H1 (cell line): ENCODE measurements at regions not wholly inside any gene's neighbourhood (a gene's known extent, or its start where the extent isn't known, plus 50 kb on each side); places are given as distances from the start of the nearest gene placed in this dataset.

ENCODE experiments used
- CTCF ChIA-PET: fragments of 300-600 bp; sonication (Branson Sonifier 250); formaldehyde crosslinking; loops from one replicate; lab custom pipeline; 2021; ENCODE audit not compliant: partially characterized antibody; lab: Charles Lee
- POLR2A ChIA-PET: fragments of 300-600 bp; sonication (Branson Sonifier 250); formaldehyde crosslinking; loops from one replicate; lab custom pipeline; 2021; ENCODE audit warnings: inconsistent platforms; ENCODE audit not compliant: partially characterized antibody; lab: Charles Lee
- DNase-seq, 2 experiments: peaks; one replicate each; pipeline versions ENCODE4 v3.0.0 to v3.0.0-alpha.2; 2010 to 2022; ENCODE audit warnings: low spot score in 2 of 2, low read depth in 1 of 2, mixed read lengths in 1 of 2
- FAIRE-seq: peaks from 2 replicates; lab custom pipeline; 2011; peaks lifted over from hg19 to GRCh38; lab: Jason Lieb, UNC
- H2AFZ ChIP-seq: 2 replicates; pipeline ENCODE4 v1.8.1; 2012; ENCODE audit warnings: low read length, inconsistent platforms
- H2AK5ac ChIP-seq: 2 replicates; pipeline ENCODE4 v1.6.1; 2013; ENCODE audit warnings: low read depth, low read length
- H2BK120ac ChIP-seq: replicated peaks from 2 replicates; pipeline ENCODE3; 2013; ENCODE audit warnings: low read depth, low read length, inconsistent platforms
- H2BK12ac ChIP-seq: 2 replicates; pipeline ENCODE4 v1.6.1; 2013; ENCODE audit warnings: low read depth, low read length
- H2BK15ac ChIP-seq: 2 replicates; pipeline ENCODE4 v1.6.1; 2013; ENCODE audit warnings: low read length
- H2BK20ac ChIP-seq: 2 replicates; pipeline ENCODE4 v1.6.1; 2013; ENCODE audit warnings: low read length
- H2BK5ac ChIP-seq: 2 replicates; pipeline ENCODE4 v1.6.1; 2013; ENCODE audit warnings: low read depth, low read length
- H3K14ac ChIP-seq: 2 replicates; pipeline ENCODE4 v1.6.1; 2013; ENCODE audit warnings: inconsistent platforms; ENCODE audit not compliant: insufficient read length
- H3K18ac ChIP-seq: 2 replicates; pipeline ENCODE4 v1.6.1; 2013; ENCODE audit warnings: low read length; ENCODE audit errors: extremely low read depth
- H3K23ac ChIP-seq: 2 replicates; pipeline ENCODE4 v1.6.1; 2013; ENCODE audit warnings: inconsistent platforms; ENCODE audit not compliant: insufficient read length
- H3K23me2 ChIP-seq: 2 replicates; pipeline ENCODE4 v1.6.1; 2013; ENCODE audit warnings: low read depth, low read length
- H3K27ac ChIP-seq: 2 replicates; pipeline ENCODE4 v1.6.1; 2011; ENCODE audit warnings: low read depth, low read length, inconsistent platforms
- H3K27me3 ChIP-seq, 4 experiments: replicated peaks in 1 of 4; 1 replicate in 1 of 4; 2 replicates in 3 of 4; pipeline versions ENCODE4 v1.6.1 to v1.8.1; 2011 to 2013; ENCODE audit warnings: low read length in 3 of 4, mild to moderate bottlenecking in 3 of 4, inconsistent platforms in 2 of 4, mixed read lengths in 2 of 4, moderate library complexity in 1 of 4; ENCODE audit not compliant: control insufficient read depth in 3 of 4, insufficient read depth in 3 of 4; ENCODE audit errors: extremely low read depth in 1 of 4
- H3K36me3 ChIP-seq, 4 experiments: 2 replicates each; pipeline versions ENCODE4 v1.6.1 to v1.8.1; 2011 to 2013; ENCODE audit warnings: mild to moderate bottlenecking in 4 of 4, low read length in 3 of 4, moderate library complexity in 2 of 4, control low read depth in 1 of 4, inconsistent platforms in 1 of 4; ENCODE audit not compliant: insufficient read depth in 4 of 4, control insufficient read depth in 2 of 4
- H3K4ac ChIP-seq: replicated peaks from 2 replicates; pipeline ENCODE3; 2013; ENCODE audit warnings: low read length, low read depth, mixed read lengths, inconsistent platforms; ENCODE audit not compliant: insufficient read length
- H3K4me1 ChIP-seq, 4 experiments: replicated peaks in 1 of 4; 1 replicate in 1 of 4; 2 replicates in 3 of 4; pipeline versions ENCODE4 v1.6.1 to v1.8.1; 2011 to 2013; ENCODE audit warnings: low read length in 3 of 4, inconsistent platforms in 2 of 4, mixed read lengths in 1 of 4; ENCODE audit not compliant: insufficient read depth in 4 of 4, control insufficient read depth in 3 of 4
- H3K4me2 ChIP-seq, 2 experiments: 2 replicates each; pipeline versions ENCODE4 v1.6.1 to v1.8.1; 2011 to 2013; ENCODE audit warnings: low read depth in 2 of 2, low read length in 2 of 2, control low read depth in 1 of 2, inconsistent platforms in 1 of 2, mild to moderate bottlenecking in 1 of 2; ENCODE audit not compliant: insufficient read depth in 1 of 2
- H3K4me3 ChIP-seq, 4 experiments: fragments of 200-600, 300-600 bp in 1 of 4; sonication (generic), shearing (Covaris generic), sonication (Bioruptor Twin) in 1 of 4; 2 replicates each; pipeline versions ENCODE4 v1.5.1 to v1.8.1; 2011 to 2016; ENCODE audit warnings: low read length in 4 of 4, low read depth in 3 of 4, control low read depth in 2 of 4, inconsistent platforms in 2 of 4, mild to moderate bottlenecking in 2 of 4, mixed read lengths in 1 of 4, moderate library complexity in 1 of 4; ENCODE audit not compliant: insufficient read depth in 2 of 4; ENCODE audit errors: extremely low read depth in 1 of 4
- H3K56ac ChIP-seq: replicated peaks from 2 replicates; pipeline ENCODE3; 2013; ENCODE audit warnings: low read depth, mild to moderate bottlenecking, mixed read lengths, low read length, inconsistent platforms; ENCODE audit not compliant: insufficient read length
- H3K79me1 ChIP-seq: 2 replicates; pipeline ENCODE4 v1.6.1; 2013; ENCODE audit warnings: low read depth, low read length, control low read depth
- H3K79me2 ChIP-seq, 2 experiments: 2 replicates each; pipeline versions ENCODE4 v1.6.1 to v1.8.1; 2012 to 2013; ENCODE audit warnings: low read length in 2 of 2, mild to moderate bottlenecking in 2 of 2, inconsistent platforms in 1 of 2; ENCODE audit not compliant: insufficient read depth in 2 of 2, control insufficient read depth in 1 of 2
- H3K9ac ChIP-seq, 4 experiments: replicated peaks in 1 of 4; 1 replicate in 1 of 4; 2 replicates in 3 of 4; pipeline versions ENCODE4 v1.6.1 to v1.8.1; 2011 to 2013; ENCODE audit warnings: low read depth in 3 of 4, low read length in 3 of 4, control low read depth in 2 of 4, mild to moderate bottlenecking in 2 of 4, moderate library complexity in 2 of 4, inconsistent platforms in 1 of 4; ENCODE audit errors: extremely low read depth in 1 of 4
- H3K9me3 ChIP-seq, 2 experiments: 2 replicates each; pipeline versions ENCODE4 v1.6.1 to v1.8.1; 2012 to 2013; ENCODE audit warnings: mild to moderate bottlenecking in 2 of 2, moderate library complexity in 2 of 2, control low read depth in 1 of 2, inconsistent platforms in 1 of 2, low read depth in 1 of 2, low read length in 1 of 2, mixed read lengths in 1 of 2; ENCODE audit not compliant: insufficient read depth in 2 of 2
- H4K20me1 ChIP-seq, 2 experiments: replicated peaks in 1 of 2; 2 replicates each; pipeline versions ENCODE3 to v1.8.1; 2011 to 2013; ENCODE audit warnings: inconsistent platforms in 2 of 2, low read length in 2 of 2, mild to moderate bottlenecking in 1 of 2; ENCODE audit not compliant: insufficient read depth in 2 of 2, control insufficient read depth in 1 of 2
- H4K5ac ChIP-seq: 2 replicates; pipeline ENCODE4 v1.6.1; 2013; ENCODE audit warnings: low read length, low read depth, mixed read lengths, inconsistent platforms; ENCODE audit not compliant: insufficient read length
- H4K8ac ChIP-seq: 2 replicates; pipeline ENCODE4 v1.8.0; 2013; ENCODE audit warnings: mild to moderate bottlenecking, moderate library complexity, low read length, inconsistent platforms; ENCODE audit not compliant: insufficient read depth; ENCODE audit errors: extremely low read depth
- H4K91ac ChIP-seq: replicated peaks from 2 replicates; pipeline ENCODE3; 2013; ENCODE audit warnings: low read length, mixed read lengths, inconsistent platforms; ENCODE audit not compliant: insufficient read length
- KDM1A ChIP-seq: fragments of 200-600, 300-600 bp; sonication (generic); IDR thresholded peaks from 2 replicates; pipeline ENCODE4 v1.7.1; 2016; ENCODE audit warnings: mild to moderate bottlenecking, low read length, borderline replicate concordance
- RFX5 ChIP-seq: IDR thresholded peaks from 2 replicates; pipeline ENCODE4 v1.6.1; 2011; ENCODE audit warnings: low read depth, low read length, improper control_type of control experiment, borderline replicate concordance
- SP1 ChIP-seq: IDR thresholded peaks from 2 replicates; pipeline ENCODE4 v1.6.1; 2011; ENCODE audit warnings: low read depth, low read length
- SP2 ChIP-seq: IDR thresholded peaks from 2 replicates; pipeline ENCODE4 v1.6.1; 2012; ENCODE audit warnings: mild to moderate bottlenecking, low read length, inconsistent platforms
- WGBS, 2 experiments: shearing (Covaris generic) in 1 of 2; methylation state at CpG; one replicate each; pipeline versions ENCODE4 v1.1.6 to v1.1.7; 2013 to 2015; ENCODE audit warnings: low lambda C conversion rate in 2 of 2, mixed read lengths in 2 of 2, inconsistent platforms in 1 of 2, low coverage in 1 of 2, missing lambda C conversion rate in 1 of 2; ENCODE audit not compliant: insufficient replicate concordance in 2 of 2, insufficient coverage in 1 of 2, insufficient read length in 1 of 2; ENCODE audit errors: extremely low coverage in 1 of 2, missing lambda C conversion rate in 1 of 2; 5-methylcytosine and 5-hydroxymethylcytosine counted together
- TF ChIP-seq, protein P1 (sequence below): IDR thresholded peaks from 2 replicates; pipeline ENCODE4 v1.6.1; 2012; ENCODE audit warnings: low read length, inconsistent platforms

DNA sequence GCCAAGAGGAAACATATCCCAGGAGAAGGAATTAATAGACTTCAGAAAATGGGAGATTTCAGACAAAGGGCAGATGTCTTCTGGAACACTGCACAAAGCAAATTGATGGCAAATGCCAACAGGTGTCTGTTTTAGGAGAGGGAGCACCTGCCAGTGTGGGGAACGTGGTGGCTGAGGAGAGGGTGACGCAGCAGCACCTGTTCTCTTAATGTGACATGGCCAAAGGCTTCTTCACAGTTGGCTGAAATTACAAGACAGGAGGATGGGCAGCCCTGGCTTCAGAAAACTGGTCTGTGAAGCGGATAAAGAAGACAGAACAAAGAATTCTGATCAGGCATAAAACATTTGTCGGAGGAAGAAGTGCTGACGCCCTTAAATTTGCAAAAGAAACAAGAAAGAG lies 178.7 kb upstream of the RUNX1 start:
- H2BK15ac ChIP-seq, result no peak overlapping the region
- no peaks in the 10 kb centered on the region for H3K9me3 ChIP-seq
- no peak for DNase-seq
- ChIA-PET POLR2A (no interaction called here), CTCF (interaction anchor here (0.6 kb wide), 1 partner anchor 167 kb away, joined by 3 read pairs; no protein-coding TSS in a partner anchor)
- H2BK12ac ChIP-seq, result no peak overlapping the region
- H2BK20ac ChIP-seq, result no peak overlapping the region
- H4K20me1 ChIP-seq, result no peaks in the 10 kb centered on the region
- H2AFZ ChIP-seq, result no peak overlapping the region
- WGBS, 2 experiments, result 86% methylated on average over 5 of the region's 5 CpGs; no CpG with 5 or more reads in 1 of the 2 experiments
- no peak overlapping the region for H3K27ac ChIP-seq
- no peak overlapping the region for H3K9ac ChIP-seq
- no peaks in the 10 kb centered on the region for H3K79me2 ChIP-seq
- no peak overlapping the region for H2AK5ac ChIP-seq
- no peak overlapping the region for H3K4ac ChIP-seq
- H4K91ac ChIP-seq, result no peak overlapping the region
- no peak overlapping the region for H3K56ac ChIP-seq
- H3K4me3 ChIP-seq, result no peak overlapping the region
- no peak overlapping the region for H2BK120ac ChIP-seq
- H3K79me1 ChIP-seq, result no peaks in the 10 kb centered on the region
- H3K23me2 ChIP-seq, result no peaks in the 10 kb centered on the region
- no peak overlapping the region for H4K5ac ChIP-seq
- H3K18ac ChIP-seq, result no peak overlapping the region
- H3K27me3 ChIP-seq, result no peaks in the 10 kb centered on the region
- TF ChIP-seq, protein P1, sequence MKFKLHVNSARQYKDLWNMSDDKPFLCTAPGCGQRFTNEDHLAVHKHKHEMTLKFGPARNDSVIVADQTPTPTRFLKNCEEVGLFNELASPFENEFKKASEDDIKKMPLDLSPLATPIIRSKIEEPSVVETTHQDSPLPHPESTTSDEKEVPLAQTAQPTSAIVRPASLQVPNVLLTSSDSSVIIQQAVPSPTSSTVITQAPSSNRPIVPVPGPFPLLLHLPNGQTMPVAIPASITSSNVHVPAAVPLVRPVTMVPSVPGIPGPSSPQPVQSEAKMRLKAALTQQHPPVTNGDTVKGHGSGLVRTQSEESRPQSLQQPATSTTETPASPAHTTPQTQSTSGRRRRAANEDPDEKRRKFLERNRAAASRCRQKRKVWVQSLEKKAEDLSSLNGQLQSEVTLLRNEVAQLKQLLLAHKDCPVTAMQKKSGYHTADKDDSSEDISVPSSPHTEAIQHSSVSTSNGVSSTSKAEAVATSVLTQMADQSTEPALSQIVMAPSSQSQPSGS, result no peak
- TF ChIP-seq SP2, result no peak
- TF ChIP-seq RFX5, result no peak
- TF ChIP-seq SP1, result no peak
- no peak for TF ChIP-seq KDM1A
- H2BK5ac ChIP-seq, result no peak overlapping the region
- no peaks in the 10 kb centered on the region for H3K36me3 ChIP-seq
- H3K23ac ChIP-seq, result no peak overlapping the region
- no peak overlapping the region for H3K4me2 ChIP-seq
- no peak for FAIRE-seq
- H3K14ac ChIP-seq, result no peak overlapping the region
- peaks cover 0 to 14% (median 2%) of the 10 kb centered on the region in 4 experiments; a peak in 4 of 7 replicates for H3K4me1 ChIP-seq
- no peak overlapping the region for H4K8ac ChIP-seq
